Colonic mucosa (tissue), 4 donors: ENCODE measurements at regions not wholly inside any gene's neighbourhood (a gene's known extent, or its start where the extent isn't known, plus 50 kb on each side); places are given as distances from the start of the nearest gene placed in this dataset.

Experiments used
- DNase-seq: peaks from one replicate; pipeline ENCODE4 v3.0.0-alpha.2; 2020
- H3K27ac ChIP-seq: fragments of 200-600 bp; one replicate; pipeline ENCODE4 v1.8.0; 2021
- H3K27me3 ChIP-seq: fragments of 200-600 bp; one replicate; pipeline ENCODE4 v1.8.0; 2021
- H3K36me3 ChIP-seq: fragments of 200-600 bp; one replicate; pipeline ENCODE4 v1.8.0; 2021
- H3K4me1 ChIP-seq: fragments of 200-600 bp; one replicate; pipeline ENCODE4 v1.8.0; 2021; ENCODE audit warnings: mild to moderate bottlenecking
- H3K4me3 ChIP-seq: fragments of 200-600 bp; one replicate; pipeline ENCODE4 v1.8.0; 2021
- H3K9ac ChIP-seq, 2 donors: one replicate each; pipeline ENCODE4 v1.7.0; 2013; ENCODE audit warnings: control low read depth in 2 of 2, low read depth in 2 of 2, low read length in 2 of 2
- H3K9me3 ChIP-seq: fragments of 200-600 bp; one replicate; pipeline ENCODE4 v1.8.0; 2021
- CTCF ChIP-seq: fragments of 200-600 bp; IDR thresholded peaks from one replicate; pipeline ENCODE4 v1.8.0; 2022; ENCODE audit warnings: antibody characterized with exemption, mild to moderate bottlenecking
- intact Hi-C: fragments of 100-400 bp; cut with DNase I; formaldehyde crosslinking; loops from one replicate; pipeline ENCODE4 v1.14.1; 2022
- donor health status: healthy.
- donor health status: DM: no; HTN: no; CAD: no.
- donor health status: DM: no; HTN: no; CAD: no.

- no peak for TF ChIP-seq CTCF
- Histone ChIP-seq H3K27me3 (no peaks in the 10 kb centered on the region), H3K9me3 (no peaks in the 10 kb centered on the region), H3K4me1 (no peaks in the 10 kb centered on the region), H3K9ac (no peak overlapping the region), H3K36me3 (no peaks in the 10 kb centered on the region), H3K27ac (no peak overlapping the region), H3K4me3 (no peak overlapping the region)
- intact Hi-C loops: no loop called here
- DNase-seq: no peak
Measured at GRCh38 chr17:34456121-34456520, 93.1 kb upstream of the CCL1 start.

GRCh38 chr17:34452769-34453168 lies 89.7 kb upstream of the CCL1 start:
- Histone ChIP-seq H3K4me3 (no peak overlapping the region), H3K9ac (no peak overlapping the region), H3K27ac (no peak overlapping the region), H3K9me3 (no peaks in the 10 kb centered on the region), H3K4me1 (no peaks in the 10 kb centered on the region), H3K36me3 (no peaks in the 10 kb centered on the region), H3K27me3 (no peaks in the 10 kb centered on the region)
- intact Hi-C loops: no loop called here
- DNase-seq: no peak
- TF ChIP-seq CTCF: no peak

GRCh38 chr17:34451313-34451712 lies 88.3 kb upstream of the CCL1 start:
- no peaks in the 10 kb centered on the region for H3K27me3 ChIP-seq
- no peaks in the 10 kb centered on the region for H3K36me3 ChIP-seq
- H3K9ac ChIP-seq: no peak overlapping the region
- H3K4me3 ChIP-seq: no peak overlapping the region
- H3K27ac ChIP-seq: no peak overlapping the region
- TF ChIP-seq CTCF: no peak
- intact Hi-C loops: no loop called here
- no peaks in the 10 kb centered on the region for H3K9me3 ChIP-seq
- DNase-seq: no peak
- no peaks in the 10 kb centered on the region for H3K4me1 ChIP-seq

- Histone ChIP-seq H3K27ac (no peak overlapping the region), H3K9me3 (no peaks in the 10 kb centered on the region), H3K36me3 (no peaks in the 10 kb centered on the region), H3K27me3 (no peaks in the 10 kb centered on the region), H3K9ac (no peak overlapping the region), H3K4me3 (no peak overlapping the region), H3K4me1 (no peaks in the 10 kb centered on the region)
- intact Hi-C loops: no loop called here
- DNase-seq: no peak
- no peak for TF ChIP-seq CTCF
Measured at GRCh38 chr17:34447406-34447805, 84.4 kb upstream of the CCL1 start.

GRCh38 chr17:34445101-34445500 lies 82.1 kb upstream of the CCL1 start:
- Histone ChIP-seq H3K27me3 (no peaks in the 10 kb centered on the region), H3K4me1 (no peaks in the 10 kb centered on the region)
- intact Hi-C loops: no loop called here

More at GRCh38 chr17:34445101-34445500, 82.1 kb upstream of the CCL1 start:
- H3K4me3 ChIP-seq: no peak overlapping the region
- TF ChIP-seq CTCF: no peak
- no peak for DNase-seq
- H3K36me3 ChIP-seq: no peaks in the 10 kb centered on the region
- no peak overlapping the region for H3K9ac ChIP-seq
- H3K9me3 ChIP-seq: no peaks in the 10 kb centered on the region
- H3K27ac ChIP-seq: no peak overlapping the region
